ENCODE measurements at regions not wholly inside any gene's neighbourhood (a gene's known extent, or its start where the extent isn't known, plus 50 kb on each side); places are given as distances from the start of the nearest gene placed in this dataset.
"Not testable (repeated sequence)": the region's sequence is repeated elsewhere in the genome, so short reads cannot be mapped to it uniquely, and the experiment has no call there.

DNA sequence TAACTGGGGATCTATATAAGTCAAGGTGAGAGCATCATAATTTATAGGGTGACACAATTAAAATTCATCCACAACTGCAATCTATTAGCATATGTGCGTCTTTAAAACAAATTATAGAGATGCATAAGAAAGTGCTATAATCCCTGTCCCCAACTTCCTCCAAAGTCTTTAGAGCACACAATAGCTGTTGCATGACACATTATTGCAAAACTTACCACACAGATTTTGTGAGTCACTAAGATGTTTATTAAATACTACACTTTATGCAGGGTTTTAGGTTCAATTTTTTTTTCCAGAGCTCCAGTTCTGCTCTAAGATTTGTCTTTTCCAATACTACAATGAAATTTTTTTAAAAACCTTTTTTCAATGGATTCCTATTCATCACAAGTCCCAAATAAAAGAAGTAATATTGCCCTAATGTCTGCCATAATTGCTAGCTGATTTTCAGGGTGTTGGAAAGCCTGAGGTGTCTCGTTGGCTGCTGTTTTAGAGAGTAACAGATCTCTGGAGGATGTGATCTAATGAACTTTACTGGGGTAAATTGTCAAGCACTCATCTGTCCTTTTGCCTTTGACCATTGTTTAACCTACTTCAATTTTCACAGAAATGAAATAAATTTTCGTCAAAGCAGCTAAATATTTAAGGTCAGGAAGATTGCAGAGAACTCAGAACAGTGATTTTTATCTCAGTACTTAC lies 250.5 kb upstream of the NETO1 start:
- H3K36me3 Mint-ChIP-seq (ENCODE audit: low read depth), result no peaks in the 10 kb centered on the region
- H3K27me3 Mint-ChIP-seq (ENCODE audit: low read depth), result no peaks in the 10 kb centered on the region
- H3K27ac Mint-ChIP-seq, result no peak overlapping the region
- H3K4me1 Mint-ChIP-seq (ENCODE audit: low read depth), result no peaks in the 10 kb centered on the region
- H3K9me3 Mint-ChIP-seq, result no peaks in the 10 kb centered on the region
- H3K4me3 Mint-ChIP-seq, result no peak overlapping the region

- Mint-ChIP-seq H3K27me3 (ENCODE audit: low read depth) (no peaks in the 10 kb centered on the region), H3K4me1 (ENCODE audit: low read depth) (no peaks in the 10 kb centered on the region), H3K9me3 (no peaks in the 10 kb centered on the region), H3K27ac (no peak overlapping the region), H3K36me3 (ENCODE audit: low read depth) (no peaks in the 10 kb centered on the region), H3K4me3 (no peak overlapping the region)
These were observed 242.5 kb upstream of the NETO1 start for GRCh38 chr18:73110307-73110706.

GRCh38 chr18:73101977-73102376 lies 234.2 kb upstream of the NETO1 start:
- Mint-ChIP-seq H3K27me3 (ENCODE audit: low read depth) (no peaks in the 10 kb centered on the region), H3K36me3 (ENCODE audit: low read depth) (no peaks in the 10 kb centered on the region), H3K27ac (no peak overlapping the region), H3K9me3 (peaks cover 7% of the 10 kb centered on the region), H3K4me1 (ENCODE audit: low read depth) (no peaks in the 10 kb centered on the region), H3K4me3 (no peak overlapping the region)

- not testable (repeated sequence) for H3K27me3 Mint-ChIP-seq (ENCODE audit: low read depth); H3K36me3 Mint-ChIP-seq (ENCODE audit: low read depth); H3K4me1 Mint-ChIP-seq (ENCODE audit: low read depth); H3K4me3 Mint-ChIP-seq; H3K27ac Mint-ChIP-seq; H3K9me3 Mint-ChIP-seq
These were observed 233.7 kb upstream of the NETO1 start for GRCh38 chr18:73101491-73101890.

DNA sequence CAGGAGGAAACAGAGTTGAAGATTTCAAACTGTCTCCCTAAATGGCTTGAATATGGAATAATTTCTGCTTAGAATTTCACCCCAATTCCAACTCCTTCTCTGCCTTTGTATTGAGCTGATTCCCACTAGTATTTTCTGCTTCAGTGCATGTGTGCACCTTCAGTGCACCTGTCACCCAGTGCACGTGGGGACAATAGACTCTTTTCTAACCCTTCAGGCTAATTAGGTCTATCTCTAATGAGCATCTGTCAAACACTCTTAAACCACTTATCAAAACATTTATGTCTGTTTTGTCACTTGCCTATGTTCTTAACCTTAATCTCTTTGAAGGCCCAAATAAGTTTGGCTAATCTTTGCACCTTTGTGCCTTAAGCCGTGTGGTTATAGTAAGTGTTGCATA lies 232.0 kb upstream of the NETO1 start:
- Mint-ChIP-seq H3K27me3 (ENCODE audit: low read depth) (no peaks in the 10 kb centered on the region), H3K36me3 (ENCODE audit: low read depth) (no peaks in the 10 kb centered on the region), H3K4me3 (no peak overlapping the region), H3K9me3 (peaks cover 7% of the 10 kb centered on the region), H3K4me1 (ENCODE audit: low read depth) (no peaks in the 10 kb centered on the region), H3K27ac (no peak overlapping the region)

DNA sequence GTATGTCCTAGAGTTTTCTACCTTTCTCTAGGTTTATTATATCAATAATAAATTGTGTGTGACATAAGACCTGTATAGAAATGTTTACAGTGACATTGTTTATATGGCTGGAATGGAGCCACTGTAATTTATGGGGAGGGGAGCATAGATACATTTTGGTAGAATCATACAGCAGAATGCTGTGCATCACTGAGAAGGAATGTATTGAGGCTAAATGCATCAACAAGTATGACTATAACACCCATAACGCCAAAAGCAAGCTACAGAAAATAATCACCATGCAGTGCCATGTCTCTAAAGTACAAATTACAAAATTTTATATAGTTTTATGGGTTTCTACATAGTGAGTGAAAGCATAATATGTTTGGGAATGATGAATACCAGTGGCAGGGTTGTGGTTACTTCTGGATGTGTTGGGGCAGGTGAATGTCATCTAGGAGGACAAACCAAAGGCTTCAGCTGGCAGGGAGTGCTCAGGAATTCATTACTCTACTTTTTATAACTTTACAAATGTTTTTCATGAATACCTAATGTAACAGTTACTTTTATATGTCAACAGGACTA lies 226.0 kb upstream of the NETO1 start:
- no peaks in the 10 kb centered on the region for H3K27me3 Mint-ChIP-seq (ENCODE audit: low read depth)

GRCh38 chr18:73088445-73088844 lies 220.7 kb upstream of the NETO1 start:
- H3K4me3 Mint-ChIP-seq, result no peak overlapping the region
- no peaks in the 10 kb centered on the region for H3K36me3 Mint-ChIP-seq (ENCODE audit: low read depth)
- H3K27me3 Mint-ChIP-seq (ENCODE audit: low read depth), result no peaks in the 10 kb centered on the region
- no peaks in the 10 kb centered on the region for H3K4me1 Mint-ChIP-seq (ENCODE audit: low read depth)
- H3K27ac Mint-ChIP-seq, result no peak overlapping the region
- H3K9me3 Mint-ChIP-seq, result peaks cover 16% of the 10 kb centered on the region

More for the DNA sequence above, 226.0 kb upstream of the NETO1 start:
- H3K36me3 Mint-ChIP-seq (ENCODE audit: low read depth), result no peaks in the 10 kb centered on the region
- H3K4me1 Mint-ChIP-seq (ENCODE audit: low read depth), result no peaks in the 10 kb centered on the region
- no peak overlapping the region for H3K27ac Mint-ChIP-seq
- H3K9me3 Mint-ChIP-seq, result peaks cover 16% of the 10 kb centered on the region
- no peak overlapping the region for H3K4me3 Mint-ChIP-seq

DNA sequence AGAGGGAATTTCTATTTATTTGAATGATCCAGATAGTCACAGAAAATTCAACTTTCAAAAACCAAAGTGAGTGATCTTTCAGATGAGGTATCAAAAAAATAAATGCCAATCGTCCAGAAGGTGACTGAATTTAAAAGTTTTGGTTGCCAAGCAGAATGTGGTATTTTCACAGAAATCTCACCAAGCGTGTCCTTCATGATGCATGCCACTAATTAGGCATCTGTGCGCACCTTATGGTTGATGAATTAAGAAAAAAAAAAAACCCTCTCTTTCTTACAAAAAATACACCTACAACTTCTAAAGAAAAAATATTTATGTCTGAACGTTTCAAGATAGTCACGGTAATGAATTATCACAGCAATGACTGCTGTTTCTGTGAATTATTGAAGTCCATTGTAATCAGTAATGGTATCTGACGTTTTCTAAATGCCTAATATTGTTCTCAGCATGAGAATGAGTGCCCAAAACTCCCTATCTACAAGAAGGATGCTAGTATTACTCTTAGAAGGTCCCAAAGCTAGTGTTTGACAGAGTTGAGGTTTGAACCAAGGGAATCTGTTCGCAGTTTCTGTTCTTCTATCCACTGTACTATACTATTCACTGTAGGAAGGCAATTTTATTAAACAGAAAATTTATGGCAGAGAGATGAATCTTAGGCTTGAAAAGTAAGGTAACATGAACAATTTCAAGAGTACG lies 219.6 kb upstream of the NETO1 start:
- no peak overlapping the region for H3K27ac Mint-ChIP-seq
- no peaks in the 10 kb centered on the region for H3K4me1 Mint-ChIP-seq (ENCODE audit: low read depth)
- H3K4me3 Mint-ChIP-seq, result no peak overlapping the region
- H3K36me3 Mint-ChIP-seq (ENCODE audit: low read depth), result no peaks in the 10 kb centered on the region
- no peaks in the 10 kb centered on the region for H3K27me3 Mint-ChIP-seq (ENCODE audit: low read depth)
- H3K9me3 Mint-ChIP-seq, result peaks cover 16% of the 10 kb centered on the region

- H3K4me3 Mint-ChIP-seq, result no peak overlapping the region
- no peaks in the 10 kb centered on the region for H3K36me3 Mint-ChIP-seq (ENCODE audit: low read depth)
- H3K27me3 Mint-ChIP-seq (ENCODE audit: low read depth), result no peaks in the 10 kb centered on the region
- H3K4me1 Mint-ChIP-seq (ENCODE audit: low read depth), result no peaks in the 10 kb centered on the region
- peaks cover 6% of the 10 kb centered on the region for H3K9me3 Mint-ChIP-seq
- H3K27ac Mint-ChIP-seq, result no peak overlapping the region
These were observed 212.1 kb upstream of the NETO1 start for GRCh38 chr18:73079920-73080319.

GRCh38 chr18:73060666-73061288 lies 193.0 kb upstream of the NETO1 start:
- no peak overlapping the region for H3K27ac Mint-ChIP-seq
- no peak overlapping the region for H3K4me3 Mint-ChIP-seq
- H3K27me3 Mint-ChIP-seq (ENCODE audit: low read depth), result no peaks in the 10 kb centered on the region
- no peaks in the 10 kb centered on the region for H3K36me3 Mint-ChIP-seq (ENCODE audit: low read depth)
- H3K9me3 Mint-ChIP-seq, result peaks cover 3% of the 10 kb centered on the region
- no peaks in the 10 kb centered on the region for H3K4me1 Mint-ChIP-seq (ENCODE audit: low read depth)

- Mint-ChIP-seq H3K27me3 (ENCODE audit: low read depth) (no peaks in the 10 kb centered on the region), H3K9me3 (peaks cover 3% of the 10 kb centered on the region), H3K4me1 (ENCODE audit: low read depth) (no peaks in the 10 kb centered on the region), H3K27ac (no peak overlapping the region), H3K36me3 (ENCODE audit: low read depth) (no peaks in the 10 kb centered on the region), H3K4me3 (no peak overlapping the region)
These were observed 191.5 kb upstream of the NETO1 start for GRCh38 chr18:73059280-73059679.

DNA sequence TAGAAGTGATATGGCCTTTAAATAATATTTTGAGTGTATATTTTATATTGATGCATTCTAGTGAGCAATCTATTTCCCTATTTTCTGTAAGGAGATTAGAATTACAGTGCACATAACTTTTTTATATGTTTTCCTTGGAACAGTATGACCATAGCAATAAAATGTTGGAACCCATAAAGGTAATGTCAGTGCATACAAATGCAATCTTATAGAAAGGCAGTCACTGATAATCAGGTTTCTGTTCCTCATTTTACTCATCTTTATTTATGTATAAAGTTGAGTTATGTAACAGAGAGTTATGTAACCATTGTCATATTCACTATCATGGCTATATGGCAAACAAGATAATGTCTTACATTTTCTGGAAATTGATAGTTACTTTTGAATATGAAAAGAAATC lies 179.9 kb upstream of the NETO1 start:
- no peak overlapping the region for H3K27ac Mint-ChIP-seq
- H3K4me3 Mint-ChIP-seq, result no peak overlapping the region
- H3K4me1 Mint-ChIP-seq (ENCODE audit: low read depth), result no peaks in the 10 kb centered on the region
- H3K36me3 Mint-ChIP-seq (ENCODE audit: low read depth), result no peaks in the 10 kb centered on the region
- H3K9me3 Mint-ChIP-seq, result peaks cover 2% of the 10 kb centered on the region
- no peaks in the 10 kb centered on the region for H3K27me3 Mint-ChIP-seq (ENCODE audit: low read depth)

GRCh38 chr18:73045037-73045436 lies 177.2 kb upstream of the NETO1 start:
- Mint-ChIP-seq H3K4me1 (ENCODE audit: low read depth) (no peaks in the 10 kb centered on the region), H3K27ac (no peak overlapping the region), H3K4me3 (no peak overlapping the region), H3K36me3 (ENCODE audit: low read depth) (no peaks in the 10 kb centered on the region), H3K27me3 (ENCODE audit: low read depth) (no peaks in the 10 kb centered on the region), H3K9me3 (peaks cover 5% of the 10 kb centered on the region)

DNA sequence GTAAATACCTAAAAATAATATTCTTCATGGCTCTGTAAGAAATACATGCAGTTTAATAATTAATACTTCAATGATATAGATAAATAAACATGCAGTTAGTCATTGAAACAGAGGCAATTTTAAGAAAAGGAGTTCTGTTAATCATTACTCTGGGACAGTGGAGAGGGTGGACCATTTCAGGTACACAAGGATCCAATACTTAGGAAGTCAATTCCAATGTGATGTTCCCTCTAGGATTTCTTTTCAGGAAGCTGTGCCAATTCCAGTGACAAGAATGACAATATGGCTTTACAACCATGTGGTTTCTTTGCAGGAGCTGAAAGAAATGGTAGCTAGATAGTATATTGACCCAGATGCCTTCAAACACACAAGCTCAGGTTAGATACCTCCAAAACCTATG lies 175.8 kb upstream of the NETO1 start:
- Mint-ChIP-seq H3K36me3 (ENCODE audit: low read depth) (no peaks in the 10 kb centered on the region), H3K9me3 (peaks cover 5% of the 10 kb centered on the region), H3K4me3 (no peak overlapping the region), H3K27me3 (ENCODE audit: low read depth) (no peaks in the 10 kb centered on the region), H3K27ac (no peak overlapping the region), H3K4me1 (ENCODE audit: low read depth) (no peaks in the 10 kb centered on the region)

DNA sequence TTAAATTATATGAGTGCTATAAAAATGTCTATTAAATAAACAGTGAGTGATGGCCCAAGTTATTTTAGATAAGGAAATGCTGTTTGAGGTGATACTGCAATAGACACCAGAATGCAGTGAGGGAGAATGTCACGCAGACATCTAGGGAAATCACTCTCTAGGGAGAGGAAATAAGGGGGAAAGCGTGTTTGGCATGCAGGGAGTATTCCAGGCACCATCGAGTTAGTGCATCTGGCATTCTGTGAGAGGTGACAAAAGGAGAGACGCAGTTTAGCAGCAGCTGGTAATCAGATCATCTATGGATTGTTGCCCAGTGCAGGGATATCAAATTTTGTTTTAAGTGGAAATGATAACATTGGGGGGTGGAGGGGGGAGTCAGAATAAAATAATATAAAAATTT lies 175.4 kb upstream of the NETO1 start:
- H3K9me3 Mint-ChIP-seq, result peaks cover 5% of the 10 kb centered on the region
- H3K27me3 Mint-ChIP-seq (ENCODE audit: low read depth), result no peaks in the 10 kb centered on the region
- H3K27ac Mint-ChIP-seq, result no peak overlapping the region
- no peaks in the 10 kb centered on the region for H3K4me1 Mint-ChIP-seq (ENCODE audit: low read depth)
- H3K36me3 Mint-ChIP-seq (ENCODE audit: low read depth), result no peaks in the 10 kb centered on the region
- H3K4me3 Mint-ChIP-seq, result no peak overlapping the region

Data from T-helper 1 cell treated with Interleukin-12 subunit alpha and Interleukin-12 subunit beta and Interleukin-4 antibody, amounts not matched to agents 30 μg/mL and 1 μg/mL, for 36 hours (primary cell).